Activated CD4-positive, alpha-beta T cell treated with anti-CD3 and anti-CD28 coated beads, Interleukin-10, Interleukin-2, amounts not matched to agents 100 ng/mL and 50 ng/mL, durations not matched to agents 16 hours and 8 hours (primary cell): ENCODE measurements at regions not wholly inside any gene's neighbourhood (a gene's known extent, or its start where the extent isn't known, plus 50 kb on each side); places are given as distances from the start of the nearest gene placed in this dataset.
"Not testable (repeated sequence)": the region's sequence is repeated elsewhere in the genome, so short reads cannot be mapped to it uniquely, and the experiment has no call there.

ENCODE experiments used
- DNase-seq: peaks from one replicate; pipeline ENCODE4 v3.0.0-alpha.2; 2020

GRCh38 chrX:40951407-40951806, 133.8 kb upstream of the USP9X start:
- not testable (repeated sequence) for DNase-seq

- peak; percentile 53 for DNase-seq
Observed at GRCh38 chrX:40952855-40953254, 132.4 kb upstream of the USP9X start.

GRCh38 chrX:40953369-40953768, 131.9 kb upstream of the USP9X start:
- no peak for DNase-seq

GRCh38 chrX:40960041-40960440, 125.2 kb upstream of the USP9X start:
- DNase-seq = no peak

- no peak for DNase-seq
Observed at GRCh38 chrX:40962793-40963407, 122.3 kb upstream of the USP9X start.

GRCh38 chrX:40964008-40964407, 121.2 kb upstream of the USP9X start:
- no peak for DNase-seq

- DNase-seq = no peak
Observed at GRCh38 chrX:40964633-40965586, 120.3 kb upstream of the USP9X start.

- DNase-seq = no peak
Observed at GRCh38 chrX:40966213-40966820, 118.9 kb upstream of the USP9X start.

- no peak for DNase-seq
Observed at GRCh38 chrX:40968180-40968579, 117.1 kb upstream of the USP9X start.

GRCh38 chrX:40971736-40972135, 113.5 kb upstream of the USP9X start:
- no peak for DNase-seq

GRCh38 chrX:40973619-40974018, 111.6 kb upstream of the USP9X start:
- no peak for DNase-seq

- DNase-seq = no peak
Observed at GRCh38 chrX:40975951-40976350, 109.3 kb upstream of the USP9X start.

- DNase-seq = no peak
Observed at GRCh38 chrX:40976981-40977380, 108.3 kb upstream of the USP9X start.

GRCh38 chrX:40984962-40985361, 100.3 kb upstream of the USP9X start:
- DNase-seq = no peak

GRCh38 chrX:40987413-40987812, 97.8 kb upstream of the USP9X start:
- DNase-seq = no peak

GRCh38 chrX:40988100-40988499, 97.1 kb upstream of the USP9X start:
- DNase-seq = no peak

- not testable (repeated sequence) for DNase-seq
Observed at GRCh38 chrX:40993395-40993794, 91.8 kb upstream of the USP9X start.

GRCh38 chrX:40996886-40997530, 88.2 kb upstream of the USP9X start:
- peak; percentile 15 for DNase-seq

- DNase-seq = no peak
Observed at GRCh38 chrX:40998123-40998522, 87.1 kb upstream of the USP9X start.

- no peak for DNase-seq
Observed at GRCh38 chrX:41001327-41001726, 83.9 kb upstream of the USP9X start.

- DNase-seq = no peak
Observed at GRCh38 chrX:41002026-41002425, 83.2 kb upstream of the USP9X start.

- no peak for DNase-seq
Observed at GRCh38 chrX:41003506-41004270, 81.6 kb upstream of the USP9X start.
